Right lobe of liver (tissue), 6 donors: ENCODE measurements at regions not wholly inside any gene's neighbourhood (a gene's known extent, or its start where the extent isn't known, plus 50 kb on each side); places are given as distances from the start of the nearest gene placed in this dataset.

Source experiments
- ATAC-seq, 4 donors: fragments of 200-7000 bp; cut with Tn5 transposase; one replicate each; pipeline ENCODE4 v1.9.1; 2020; ENCODE audit warnings: mild to moderate bottlenecking in 4 of 4, moderate library complexity in 4 of 4
- DNase-seq, 3 donors: peaks; one replicate each; pipeline ENCODE4 v3.0.0-alpha.2; 2020
- H3K27ac ChIP-seq, 3 donors: fragments of 200-600 bp; one replicate each; pipeline ENCODE4 v1.8.0; 2022
- H3K27me3 ChIP-seq, 2 donors: fragments of 200-600 bp; one replicate each; pipeline ENCODE4 v1.8.0; 2022
- H3K36me3 ChIP-seq, 4 donors: fragments of 200-600 bp; sonication (generic) in 1 of 4; one replicate each; pipeline versions ENCODE4 v1.5.1 to v1.8.0; 2017 to 2022; ENCODE audit warnings: control low read depth in 1 of 4
- H3K4me1 ChIP-seq, 4 donors: fragments of 200-600 bp; sonication (generic) in 1 of 4; one replicate each; pipeline versions ENCODE4 v1.5.1 to v1.8.0; 2017 to 2022; ENCODE audit warnings: control low read depth in 1 of 4
- H3K4me3 ChIP-seq, 3 donors: fragments of 200-600 bp; one replicate each; pipeline ENCODE4 v1.8.0; 2022
- H3K9me3 ChIP-seq, 4 donors: fragments of 200-600 bp; sonication (generic) in 1 of 4; one replicate each; pipeline versions ENCODE4 v1.5.1 to v1.8.0; 2017 to 2022; ENCODE audit warnings: control low read depth in 1 of 4
- POLR2A ChIP-seq: fragments of 450-650 bp; IDR thresholded peaks from one replicate; pipeline ENCODE4 v1.6.1; 2017; ENCODE audit warnings: antibody characterized with exemption, mild to moderate bottlenecking
- WGBS: methylation state at CpG from one replicate; pipeline ENCODE4 v1.1.6; 2018; ENCODE audit warnings: low coverage, low lambda C conversion rate; ENCODE audit not compliant: insufficient coverage; ENCODE audit errors: missing lambda C conversion rate; 5-methylcytosine and 5-hydroxymethylcytosine counted together
- intact Hi-C, 2 donors: fragments of 100-400 bp; cut with DNase I; formaldehyde crosslinking; loops; one replicate each; pipeline versions ENCODE4 v1.11.2 to v1.14.1; 2022
- TF ChIP-seq, protein P1 (sequence below), 4 donors: fragments of 200-600 bp in 3 of 4; fragments of 450-650 bp in 1 of 4; IDR thresholded peaks; one replicate each; pipeline versions ENCODE4 v1.5.1 to v1.8.0; 2016 to 2022; ENCODE audit warnings: antibody characterized with exemption in 4 of 4, mild to moderate bottlenecking in 2 of 4
- donor health status: DM: no; HTN: yes; CAD: no.
- donor health status: DM: no; HTN: no; CAD: no.
- donor health status: DM: no; HTN: no; CAD: no.
- donor health status: DM: no; HTN: yes; CAD: no.
- donor health status: DM: no; HTN: yes; CAD: no.

DNA sequence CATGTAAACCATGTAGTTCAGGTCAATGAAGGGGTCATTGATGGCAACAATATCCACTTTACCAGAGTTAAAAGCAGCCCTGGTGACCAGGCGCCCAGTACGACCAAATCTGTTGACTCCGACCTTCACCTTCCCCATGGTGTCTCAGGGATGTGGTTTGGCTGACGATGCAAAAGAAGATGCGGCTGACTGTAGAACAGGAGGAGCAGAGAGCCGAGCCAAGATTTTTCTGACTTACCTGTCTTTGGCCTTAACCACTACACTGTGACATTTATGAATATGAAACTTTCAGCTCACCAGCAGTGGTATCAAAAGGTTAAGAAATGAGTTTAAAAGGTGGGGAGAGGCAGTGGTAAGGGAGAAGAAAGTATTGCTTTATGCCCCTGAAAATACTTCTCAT, 309.8 kb downstream of the BCOR start:
- no peaks in the 10 kb centered on the region for H3K9me3 ChIP-seq
- no peaks in the 10 kb centered on the region for H3K27me3 ChIP-seq
- intact Hi-C loops = no loop called here
- no peak overlapping the region for H3K4me3 ChIP-seq
- no peak overlapping the region for H3K27ac ChIP-seq
- no peaks in the 10 kb centered on the region for H3K36me3 ChIP-seq
- TF ChIP-seq POLR2A = no peak
- TF ChIP-seq, protein P1, sequence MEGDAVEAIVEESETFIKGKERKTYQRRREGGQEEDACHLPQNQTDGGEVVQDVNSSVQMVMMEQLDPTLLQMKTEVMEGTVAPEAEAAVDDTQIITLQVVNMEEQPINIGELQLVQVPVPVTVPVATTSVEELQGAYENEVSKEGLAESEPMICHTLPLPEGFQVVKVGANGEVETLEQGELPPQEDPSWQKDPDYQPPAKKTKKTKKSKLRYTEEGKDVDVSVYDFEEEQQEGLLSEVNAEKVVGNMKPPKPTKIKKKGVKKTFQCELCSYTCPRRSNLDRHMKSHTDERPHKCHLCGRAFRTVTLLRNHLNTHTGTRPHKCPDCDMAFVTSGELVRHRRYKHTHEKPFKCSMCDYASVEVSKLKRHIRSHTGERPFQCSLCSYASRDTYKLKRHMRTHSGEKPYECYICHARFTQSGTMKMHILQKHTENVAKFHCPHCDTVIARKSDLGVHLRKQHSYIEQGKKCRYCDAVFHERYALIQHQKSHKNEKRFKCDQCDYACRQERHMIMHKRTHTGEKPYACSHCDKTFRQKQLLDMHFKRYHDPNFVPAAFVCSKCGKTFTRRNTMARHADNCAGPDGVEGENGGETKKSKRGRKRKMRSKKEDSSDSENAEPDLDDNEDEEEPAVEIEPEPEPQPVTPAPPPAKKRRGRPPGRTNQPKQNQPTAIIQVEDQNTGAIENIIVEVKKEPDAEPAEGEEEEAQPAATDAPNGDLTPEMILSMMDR (IDR thresholded peaks at IDR 0.05) = no peak
- WGBS = 85% methylated on average over 6 of the region's 6 CpGs
- DNase-seq (no peak), ATAC-seq (no peak)
- no peaks in the 10 kb centered on the region for H3K4me1 ChIP-seq

DNA sequence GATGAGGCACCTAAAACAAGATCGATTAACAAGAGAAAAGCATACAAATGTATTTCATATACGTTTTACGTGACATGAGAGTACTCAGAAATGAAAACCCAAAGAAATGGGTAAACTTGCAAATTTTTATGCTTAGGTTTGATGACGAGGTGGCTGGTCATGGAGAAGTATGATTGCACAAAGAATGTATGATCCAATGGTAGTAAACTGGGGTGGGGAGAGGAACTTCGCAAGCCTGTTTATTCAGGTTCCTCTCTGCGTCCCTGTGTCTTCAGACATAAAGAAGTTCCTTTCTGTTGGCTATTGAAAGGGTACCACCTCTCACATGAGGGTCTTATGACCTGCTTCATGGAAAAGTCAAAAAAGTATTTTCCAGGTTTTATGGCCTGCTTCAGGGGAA, 309.2 kb downstream of the BCOR start:
- Histone ChIP-seq H3K4me3 (no peak overlapping the region), H3K9me3 (no peaks in the 10 kb centered on the region), H3K4me1 (no peaks in the 10 kb centered on the region), H3K36me3 (no peaks in the 10 kb centered on the region), H3K27me3 (no peaks in the 10 kb centered on the region), H3K27ac (no peak overlapping the region)
- intact Hi-C loops = no loop called here
- DNase-seq = no peak
- no peak for TF ChIP-seq POLR2A
- TF ChIP-seq, protein P1 (IDR thresholded peaks at IDR 0.05) = no peak
- 64% methylated on average over 6 of the region's 6 CpGs for WGBS
- no peak for ATAC-seq

DNA sequence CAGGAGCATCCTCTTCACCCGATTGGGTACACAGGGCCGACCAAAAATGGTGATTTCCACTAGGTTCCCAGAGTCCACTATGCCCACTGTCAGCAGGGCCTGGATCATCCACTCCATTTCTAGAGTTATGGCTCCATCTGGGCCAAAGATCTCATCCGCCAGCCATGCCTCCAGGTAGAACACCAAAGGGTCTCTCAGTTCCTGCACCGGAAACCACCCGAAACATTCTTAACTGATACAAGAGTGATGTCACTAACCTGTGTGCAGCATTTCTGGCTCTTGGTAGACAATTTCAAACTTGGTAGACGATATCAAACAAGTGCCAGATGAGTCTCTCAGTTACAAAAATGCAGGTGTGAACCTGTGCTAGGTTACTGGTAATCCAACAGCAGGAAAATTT, 306.1 kb downstream of the BCOR start:
- H3K27me3 ChIP-seq = no peaks in the 10 kb centered on the region
- intact Hi-C loops = no loop called here
- H3K27ac ChIP-seq = no peak overlapping the region
- ATAC-seq (no peak), DNase-seq (no peak)
- no peaks in the 10 kb centered on the region for H3K9me3 ChIP-seq
- no peak overlapping the region for H3K4me3 ChIP-seq
- WGBS = 80% methylated on average over 4 of the region's 6 CpGs
- H3K4me1 ChIP-seq = no peaks in the 10 kb centered on the region
- H3K36me3 ChIP-seq = no peaks in the 10 kb centered on the region
- TF ChIP-seq, protein P1 (IDR thresholded peaks at IDR 0.05) = no peak
- TF ChIP-seq POLR2A = no peak

DNA sequence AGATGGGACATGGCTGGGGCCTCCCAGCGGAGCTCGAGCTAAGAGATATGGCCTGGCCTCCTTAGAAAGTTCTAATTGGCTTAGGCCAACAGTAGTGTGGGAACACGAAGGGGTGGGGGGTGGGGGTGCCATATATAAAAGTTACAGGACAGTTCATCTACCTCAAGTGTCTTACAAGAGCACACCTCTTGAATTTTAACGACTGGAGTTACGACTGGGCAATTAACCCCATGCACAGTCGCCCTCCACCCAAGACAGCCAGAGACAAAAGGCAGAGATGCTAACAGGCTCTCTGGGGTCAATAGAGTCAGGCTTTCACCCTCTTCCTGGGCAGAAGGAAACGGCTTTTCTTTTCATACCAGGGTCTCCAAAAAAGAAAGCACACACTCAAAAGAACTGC, 302.2 kb downstream of the BCOR start:
- no peak for DNase-seq

More for the DNA sequence above, 302.2 kb downstream of the BCOR start:
- H3K27ac ChIP-seq = no peak overlapping the region
- TF ChIP-seq, protein P1 (IDR thresholded peaks at IDR 0.05) = no peak
- TF ChIP-seq POLR2A = no peak
- H3K27me3 ChIP-seq = no peaks in the 10 kb centered on the region
- no peak for ATAC-seq
- no peaks in the 10 kb centered on the region for H3K4me1 ChIP-seq
- no peaks in the 10 kb centered on the region for H3K36me3 ChIP-seq
- intact Hi-C loops = no loop called here
- 56% methylated on average over 4 of the region's 7 CpGs for WGBS
- H3K9me3 ChIP-seq = no peaks in the 10 kb centered on the region
- no peak overlapping the region for H3K4me3 ChIP-seq
